ENCODE measurements at regions not wholly inside any gene's neighbourhood (a gene's known extent, or its start where the extent isn't known, plus 50 kb on each side); places are given as distances from the start of the nearest gene placed in this dataset.

DNA sequence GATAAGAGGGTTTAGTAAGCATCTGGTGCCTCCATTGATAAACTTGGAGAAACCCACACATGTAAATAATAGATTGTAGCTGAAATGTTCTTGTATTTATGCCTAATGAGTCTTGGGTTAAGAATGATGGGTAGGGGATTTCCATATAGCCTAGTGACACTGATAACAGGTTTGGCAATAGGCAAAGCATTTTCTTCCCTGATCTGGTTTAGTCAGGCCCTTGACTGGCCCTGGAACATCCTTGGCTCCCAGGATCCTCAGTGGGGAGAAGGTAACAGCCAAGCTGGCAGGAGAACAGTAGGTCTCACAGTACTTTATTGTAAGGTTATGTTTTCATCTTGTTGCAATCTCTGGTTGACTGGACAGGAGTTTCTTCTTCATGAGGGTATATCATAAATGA lies 228.4 kb downstream of the DIPK2A start:
- Histone ChIP-seq H3K36me3 (ENCODE audit: low read depth, missing control alignments) (no peaks in the 10 kb centered on the region), H3K4me1 (no peaks in the 10 kb centered on the region), H3K9me3 (no peaks in the 10 kb centered on the region), H3K27me3 (no peaks in the 10 kb centered on the region), H3K4me3 (no peak overlapping the region), H3K27ac (no peak overlapping the region)
- TF ChIP-seq, protein P1, sequence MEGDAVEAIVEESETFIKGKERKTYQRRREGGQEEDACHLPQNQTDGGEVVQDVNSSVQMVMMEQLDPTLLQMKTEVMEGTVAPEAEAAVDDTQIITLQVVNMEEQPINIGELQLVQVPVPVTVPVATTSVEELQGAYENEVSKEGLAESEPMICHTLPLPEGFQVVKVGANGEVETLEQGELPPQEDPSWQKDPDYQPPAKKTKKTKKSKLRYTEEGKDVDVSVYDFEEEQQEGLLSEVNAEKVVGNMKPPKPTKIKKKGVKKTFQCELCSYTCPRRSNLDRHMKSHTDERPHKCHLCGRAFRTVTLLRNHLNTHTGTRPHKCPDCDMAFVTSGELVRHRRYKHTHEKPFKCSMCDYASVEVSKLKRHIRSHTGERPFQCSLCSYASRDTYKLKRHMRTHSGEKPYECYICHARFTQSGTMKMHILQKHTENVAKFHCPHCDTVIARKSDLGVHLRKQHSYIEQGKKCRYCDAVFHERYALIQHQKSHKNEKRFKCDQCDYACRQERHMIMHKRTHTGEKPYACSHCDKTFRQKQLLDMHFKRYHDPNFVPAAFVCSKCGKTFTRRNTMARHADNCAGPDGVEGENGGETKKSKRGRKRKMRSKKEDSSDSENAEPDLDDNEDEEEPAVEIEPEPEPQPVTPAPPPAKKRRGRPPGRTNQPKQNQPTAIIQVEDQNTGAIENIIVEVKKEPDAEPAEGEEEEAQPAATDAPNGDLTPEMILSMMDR (IDR thresholded peaks at IDR 0.05), result no peak
- TF ChIP-seq POLR2A (IDR thresholded peaks at IDR 0.05), result no peak
- intact Hi-C loops (cut with DNase I; ENCODE audit: low total_unique reads), result no loop called here
- no peak for DNase-seq

DNA sequence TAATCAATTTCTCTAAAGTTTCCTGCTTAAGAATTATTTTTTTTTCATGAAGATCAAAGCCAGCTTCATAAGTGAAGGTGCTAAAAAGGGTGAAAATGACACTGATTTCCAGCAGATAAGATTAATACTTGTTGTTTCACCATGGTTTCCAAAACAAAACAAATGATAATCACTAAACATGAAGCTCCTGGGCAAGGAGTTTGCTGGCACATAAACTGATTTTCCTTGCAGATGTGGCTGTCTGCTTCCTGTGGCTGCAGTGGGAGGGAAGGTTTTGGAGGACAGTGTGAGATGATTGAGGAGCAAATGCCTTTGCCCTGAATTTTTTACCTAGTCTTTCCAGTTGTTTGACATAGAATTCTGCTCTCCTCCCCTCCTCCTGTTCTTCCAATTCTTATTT lies 228.8 kb downstream of the DIPK2A start:
- DNase-seq, result no peak
- H3K36me3 ChIP-seq (ENCODE audit: low read depth, missing control alignments), result no peaks in the 10 kb centered on the region
- intact Hi-C loops (cut with DNase I; ENCODE audit: low total_unique reads), result no loop called here
- no peaks in the 10 kb centered on the region for H3K4me1 ChIP-seq
- H3K4me3 ChIP-seq, result no peak overlapping the region
- no peaks in the 10 kb centered on the region for H3K27me3 ChIP-seq
- TF ChIP-seq, protein P1 (IDR thresholded peaks at IDR 0.05), result no peak
- TF ChIP-seq POLR2A (IDR thresholded peaks at IDR 0.05), result no peak
- no peak overlapping the region for H3K27ac ChIP-seq
- no peaks in the 10 kb centered on the region for H3K9me3 ChIP-seq

DNA sequence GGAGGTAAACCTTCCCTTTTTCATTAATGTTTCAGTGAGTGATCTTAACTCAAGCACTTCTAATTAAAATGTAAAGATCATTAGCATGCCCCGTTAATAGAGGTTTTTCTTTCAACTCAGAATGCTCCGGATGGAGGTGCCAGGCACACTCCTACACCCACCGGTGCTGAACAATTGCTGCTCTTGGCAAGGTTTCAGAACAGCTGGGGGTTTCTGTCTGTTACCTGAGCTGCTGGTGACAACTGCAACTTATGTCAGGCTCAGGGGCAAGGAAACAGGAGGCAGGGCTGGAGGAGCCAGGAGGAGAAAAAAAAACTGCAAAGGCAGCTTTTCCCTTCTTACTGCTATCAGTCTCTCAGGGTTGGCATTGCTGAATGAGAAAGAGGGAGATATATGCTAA lies 250.1 kb downstream of the DIPK2A start:
- TF ChIP-seq, protein P1 (IDR thresholded peaks at IDR 0.05), result no peak
- TF ChIP-seq POLR2A (IDR thresholded peaks at IDR 0.05), result no peak
- Histone ChIP-seq H3K4me1 (no peaks in the 10 kb centered on the region), H3K36me3 (ENCODE audit: low read depth, missing control alignments) (no peaks in the 10 kb centered on the region), H3K4me3 (no peak overlapping the region), H3K9me3 (no peaks in the 10 kb centered on the region), H3K27me3 (no peaks in the 10 kb centered on the region), H3K27ac (no peak overlapping the region)
- no peak for DNase-seq
- intact Hi-C loops (cut with DNase I; ENCODE audit: low total_unique reads), result no loop called here
- WGBS, 2 donors, result 51 to 57% methylated on average over 3 of the region's 3 CpGs

DNA sequence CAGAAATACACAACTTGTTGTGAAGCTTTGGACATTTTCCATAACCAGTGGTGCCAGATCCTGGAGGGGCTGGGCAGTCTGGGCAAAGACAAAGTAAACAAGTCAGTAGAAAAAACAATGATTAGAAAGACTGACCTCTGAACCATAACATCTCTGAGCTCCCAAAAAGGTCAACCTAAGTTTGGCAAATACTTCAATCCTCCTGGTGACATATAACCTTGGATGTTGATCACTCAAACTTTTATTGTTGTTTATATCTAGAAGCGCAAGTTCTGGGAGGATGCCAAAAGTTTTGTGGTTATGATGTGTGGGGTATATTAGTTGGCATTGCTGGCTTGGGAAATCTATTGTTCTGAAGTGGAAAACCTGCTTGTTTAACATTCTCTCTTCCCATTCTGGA lies 257.7 kb downstream of the DIPK2A start:
- intact Hi-C loops (cut with DNase I; ENCODE audit: low total_unique reads), result no loop called here
- TF ChIP-seq, protein P1 (IDR thresholded peaks at IDR 0.05), result no peak
- TF ChIP-seq POLR2A (IDR thresholded peaks at IDR 0.05), result no peak
- WGBS, 2 donors, result 63% methylated on average over 1 of the region's 1 CpG
- DNase-seq, result no peak
- H3K27ac ChIP-seq, result no peak overlapping the region
- no peaks in the 10 kb centered on the region for H3K4me1 ChIP-seq
- no peak overlapping the region for H3K4me3 ChIP-seq
- H3K36me3 ChIP-seq (ENCODE audit: low read depth, missing control alignments), result no peaks in the 10 kb centered on the region
- no peaks in the 10 kb centered on the region for H3K27me3 ChIP-seq
- no peaks in the 10 kb centered on the region for H3K9me3 ChIP-seq

DNA sequence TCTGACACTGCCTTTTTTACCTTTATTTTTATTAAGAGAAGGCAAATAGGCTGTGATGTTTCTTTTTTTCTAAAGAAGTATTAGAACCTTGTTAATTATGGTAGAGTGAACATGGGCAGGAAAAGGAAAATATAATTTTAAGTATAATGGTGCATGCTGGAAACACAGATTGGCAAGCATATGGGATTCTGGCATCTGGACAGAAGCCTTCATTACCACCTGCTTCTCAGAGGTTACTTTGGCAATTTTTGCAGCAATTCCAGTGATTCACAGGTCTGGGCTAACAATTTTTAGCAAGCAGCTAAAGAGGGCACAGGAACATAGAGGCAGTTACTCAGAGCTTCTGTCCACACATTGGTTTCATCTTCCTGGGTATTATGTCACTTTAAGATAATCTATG lies 258.3 kb downstream of the DIPK2A start:
- TF ChIP-seq, protein P1 (IDR thresholded peaks at IDR 0.05), result no peak
- no peak for TF ChIP-seq POLR2A (IDR thresholded peaks at IDR 0.05)
- no peaks in the 10 kb centered on the region for H3K36me3 ChIP-seq (ENCODE audit: low read depth, missing control alignments)
- no peaks in the 10 kb centered on the region for H3K9me3 ChIP-seq
- DNase-seq, result no peak
- no peak overlapping the region for H3K27ac ChIP-seq
- H3K4me3 ChIP-seq, result no peak overlapping the region
- no peaks in the 10 kb centered on the region for H3K27me3 ChIP-seq
- intact Hi-C loops (cut with DNase I; ENCODE audit: low total_unique reads), result no loop called here
- H3K4me1 ChIP-seq, result no peaks in the 10 kb centered on the region
